Mesenchymal stem cell (in vitro differentiated cells and primary cell): ENCODE measurements at regions not wholly inside any gene's neighbourhood (a gene's known extent, or its start where the extent isn't known, plus 50 kb on each side); places are given as distances from the start of the nearest gene placed in this dataset.
"Not testable (repeated sequence)": the region's sequence is repeated elsewhere in the genome, so short reads cannot be mapped to it uniquely, and the experiment has no call there.

Experiments used
- DNase-seq: peaks from one replicate; pipeline ENCODE4 v3.0.0-alpha.2; 2013
- H2AFZ ChIP-seq: one replicate; pipeline ENCODE4 v1.6.1; 2013; ENCODE audit warnings: low read depth, mild to moderate bottlenecking, control low read depth, inconsistent platforms, low read length, moderate library complexity
- H2AK5ac ChIP-seq: 2 replicates; pipeline ENCODE4 v1.6.1; 2013; ENCODE audit warnings: low read length, moderate library complexity, mild to moderate bottlenecking, inconsistent platforms; ENCODE audit not compliant: severe bottlenecking
- H2BK120ac ChIP-seq: one replicate; pipeline ENCODE4 v1.6.1; 2013; ENCODE audit warnings: low read depth, mild to moderate bottlenecking, inconsistent platforms, low read length, moderate library complexity
- H2BK12ac ChIP-seq, 2 experiments: one replicate each; pipeline ENCODE4 v1.6.1; 2013; ENCODE audit warnings: inconsistent platforms in 2 of 2, low read length in 2 of 2, mild to moderate bottlenecking in 2 of 2, moderate library complexity in 2 of 2, control low read depth in 1 of 2
- H2BK15ac ChIP-seq: one replicate; pipeline ENCODE4 v1.6.1; 2013; ENCODE audit warnings: mild to moderate bottlenecking, low read depth, inconsistent platforms; ENCODE audit not compliant: poor library complexity, severe bottlenecking
- H2BK5ac ChIP-seq: 2 replicates; pipeline ENCODE4 v1.6.1; 2013; ENCODE audit warnings: low read depth, mild to moderate bottlenecking, low read length, control low read depth, inconsistent platforms; ENCODE audit not compliant: poor library complexity, severe bottlenecking
- H3K14ac ChIP-seq, 2 experiments: one replicate each; pipeline ENCODE4 v1.6.1; 2013; ENCODE audit warnings: inconsistent platforms in 2 of 2, low read length in 2 of 2, control low read depth in 1 of 2, mild to moderate bottlenecking in 1 of 2, moderate library complexity in 1 of 2
- H3K18ac ChIP-seq, 2 experiments: one replicate each; pipeline ENCODE4 v1.6.1; 2013; ENCODE audit warnings: inconsistent platforms in 2 of 2, low read length in 2 of 2, control low read depth in 1 of 2, low read depth in 1 of 2, mild to moderate bottlenecking in 1 of 2
- H3K23ac ChIP-seq, 2 experiments: one replicate each; pipeline ENCODE4 v1.6.1; 2013; ENCODE audit warnings: inconsistent platforms in 2 of 2, low read length in 2 of 2, mild to moderate bottlenecking in 2 of 2, moderate library complexity in 2 of 2, control low read depth in 1 of 2
- H3K27ac ChIP-seq: 2 replicates; pipeline ENCODE4 v1.5.1; 2013; ENCODE audit warnings: mild to moderate bottlenecking, moderate library complexity, low read length, control low read depth, inconsistent platforms; ENCODE audit not compliant: poor library complexity, severe bottlenecking
- H3K27me3 ChIP-seq, 2 experiments: 2 replicates each; pipeline versions ENCODE4 v1.6.1 to v1.7.0; 2013; ENCODE audit warnings: low read length in 2 of 2, mild to moderate bottlenecking in 2 of 2, moderate library complexity in 2 of 2, control low read depth in 1 of 2, inconsistent platforms in 1 of 2; ENCODE audit not compliant: control insufficient read depth in 1 of 2, insufficient read depth in 1 of 2
- H3K36me3 ChIP-seq, 2 experiments: 2 replicates each; pipeline versions ENCODE4 v1.6.1 to v1.7.0; 2013; ENCODE audit warnings: low read length in 2 of 2, control low read depth in 1 of 2, inconsistent platforms in 1 of 2, low read depth in 1 of 2, mild to moderate bottlenecking in 1 of 2; ENCODE audit not compliant: insufficient read depth in 2 of 2, control insufficient read depth in 1 of 2
- H3K4ac ChIP-seq, 2 experiments: one replicate each; pipeline ENCODE4 v1.6.1; 2013; ENCODE audit warnings: inconsistent platforms in 2 of 2, low read length in 2 of 2, mild to moderate bottlenecking in 2 of 2, moderate library complexity in 2 of 2, control low read depth in 1 of 2, low read depth in 1 of 2
- H3K4me1 ChIP-seq: 2 replicates; pipeline ENCODE4 v1.6.1; 2013; ENCODE audit warnings: low read depth, low read length, control low read depth; ENCODE audit not compliant: control insufficient read depth, insufficient read depth
- H3K4me2 ChIP-seq: 2 replicates; pipeline ENCODE4 v1.6.1; 2013; ENCODE audit warnings: low read length, mild to moderate bottlenecking, inconsistent platforms; ENCODE audit not compliant: poor library complexity, severe bottlenecking
- H3K4me3 ChIP-seq, 2 experiments: 2 replicates each; pipeline versions ENCODE4 v1.5.1 to v1.7.0; 2013; ENCODE audit warnings: low read length in 2 of 2, mild to moderate bottlenecking in 2 of 2, control low read depth in 1 of 2, low read depth in 1 of 2; ENCODE audit not compliant: insufficient read depth in 1 of 2
- H3K79me1 ChIP-seq: replicated peaks from 2 replicates; pipeline ENCODE4 v1.6.1; 2013; ENCODE audit warnings: mild to moderate bottlenecking, control low read depth, low read length, inconsistent platforms; ENCODE audit not compliant: poor library complexity, severe bottlenecking
- H3K9ac ChIP-seq: 2 replicates; pipeline ENCODE4 v1.7.0; 2013; ENCODE audit warnings: mild to moderate bottlenecking, low read length, moderate library complexity
- H3K9me3 ChIP-seq: 2 replicates; pipeline ENCODE4 v1.7.0; 2013; ENCODE audit warnings: mild to moderate bottlenecking, low read length; ENCODE audit not compliant: control insufficient read depth
- H4K8ac ChIP-seq: one replicate; pipeline ENCODE4 v1.6.1; 2013; ENCODE audit warnings: inconsistent platforms, mild to moderate bottlenecking, low read length, moderate library complexity
- H4K91ac ChIP-seq: one replicate; pipeline ENCODE4 v1.6.1; 2013; ENCODE audit warnings: mild to moderate bottlenecking, low read length, inconsistent platforms
- WGBS: methylation state at CpG from one replicate; pipeline ENCODE4 v1.1.7; 2013; ENCODE audit warnings: mixed read lengths; 5-methylcytosine and 5-hydroxymethylcytosine counted together

GRCh38 chr4:93912146-93912545, 83.6 kb downstream of the ATOH1 start:
- Histone ChIP-seq H2BK120ac (no peak overlapping the region), H3K4me3 (no peak overlapping the region), H3K14ac (no peak overlapping the region), H2BK15ac (no peak overlapping the region), H3K27ac (no peak overlapping the region), H3K79me1 (no peaks in the 10 kb centered on the region), H2AK5ac (no peak overlapping the region), H3K4me2 (no peak overlapping the region), H3K4ac (no peak overlapping the region), H3K36me3 (no peaks in the 10 kb centered on the region), H3K4me1 (no peaks in the 10 kb centered on the region), H4K91ac (no peak overlapping the region), H3K23ac (no peak overlapping the region), H2AFZ (no peak overlapping the region), H3K18ac (no peak overlapping the region), H3K27me3 (no peaks in the 10 kb centered on the region), H3K9ac (no peak overlapping the region), H2BK5ac (no peak overlapping the region), H3K9me3 (no peaks in the 10 kb centered on the region), H4K8ac (no peak overlapping the region), H2BK12ac (no peak overlapping the region)
- no CpG with 5 or more reads among the region's 2 CpGs for WGBS
- DNase-seq, result no peak

GRCh38 chr4:93918856-93919255, 90.3 kb downstream of the ATOH1 start:
- H3K9ac ChIP-seq, result no peak overlapping the region
- H3K27me3 ChIP-seq, result no peaks in the 10 kb centered on the region
- no peak overlapping the region for H3K4me3 ChIP-seq
- no peak overlapping the region for H2AFZ ChIP-seq
- H3K79me1 ChIP-seq, result no peaks in the 10 kb centered on the region
- H3K4me2 ChIP-seq, result no peak overlapping the region
- no peak overlapping the region for H3K27ac ChIP-seq
- no peak overlapping the region for H4K91ac ChIP-seq
- H3K14ac ChIP-seq, result no peak overlapping the region
- no peak overlapping the region for H3K18ac ChIP-seq
- no peak overlapping the region for H3K4ac ChIP-seq
- H3K23ac ChIP-seq, result no peak overlapping the region
- WGBS, result 96% methylated on average over 2 of the region's 2 CpGs
- H2BK5ac ChIP-seq, result no peak overlapping the region
- no peak overlapping the region for H2BK12ac ChIP-seq
- no peaks in the 10 kb centered on the region for H3K4me1 ChIP-seq
- H4K8ac ChIP-seq, result no peak overlapping the region
- no peaks in the 10 kb centered on the region for H3K36me3 ChIP-seq
- no peak overlapping the region for H2BK120ac ChIP-seq
- no peak for DNase-seq
- peaks cover 2% of the 10 kb centered on the region for H3K9me3 ChIP-seq
- H2AK5ac ChIP-seq, result no peak overlapping the region
- no peak overlapping the region for H2BK15ac ChIP-seq

GRCh38 chr4:93923570-93923969, 95.0 kb downstream of the ATOH1 start:
- not testable (repeated sequence) for H2BK15ac ChIP-seq, H3K36me3 ChIP-seq, H3K4me1 ChIP-seq, DNase-seq, H3K14ac ChIP-seq, H3K79me1 ChIP-seq, H3K27me3 ChIP-seq, H3K27ac ChIP-seq, H4K91ac ChIP-seq, H3K4me2 ChIP-seq, H3K9ac ChIP-seq, H2BK120ac ChIP-seq, H2AK5ac ChIP-seq, H3K4ac ChIP-seq, H3K18ac ChIP-seq, H3K9me3 ChIP-seq, H3K23ac ChIP-seq, H2BK5ac ChIP-seq, H3K4me3 ChIP-seq, H2BK12ac ChIP-seq, H4K8ac ChIP-seq, H2AFZ ChIP-seq
- WGBS, result 67% methylated on average over 1 of the region's 2 CpGs

GRCh38 chr4:93947286-93947685, 118.7 kb downstream of the ATOH1 start:
- Histone ChIP-seq H3K14ac (no peak overlapping the region), H3K18ac (no peak overlapping the region), H4K8ac (no peak overlapping the region), H3K27me3 (no peaks in the 10 kb centered on the region), H4K91ac (no peak overlapping the region), H2BK5ac (no peak overlapping the region), H3K4me3 (no peak overlapping the region), H3K23ac (no peak overlapping the region), H3K4me1 (no peaks in the 10 kb centered on the region), H2BK120ac (no peak overlapping the region), H3K36me3 (no peaks in the 10 kb centered on the region), H2AK5ac (no peak overlapping the region), H2AFZ (no peak overlapping the region), H3K4ac (no peak overlapping the region), H3K4me2 (no peak overlapping the region), H2BK15ac (no peak overlapping the region), H3K27ac (no peak overlapping the region), H3K9me3 (peaks cover 8% of the 10 kb centered on the region), H3K79me1 (no peaks in the 10 kb centered on the region), H2BK12ac (no peak overlapping the region), H3K9ac (no peak overlapping the region)
- DNase-seq, result no peak
